ENCODE measurements at regions not wholly inside any gene's neighbourhood (a gene's known extent, or its start where the extent isn't known, plus 50 kb on each side); places are given as distances from the start of the nearest gene placed in this dataset.

- Histone ChIP-seq H3K4me3 (no peak overlapping the region), H3K27ac (no peak overlapping the region), H3K9me3 (no peaks in the 10 kb centered on the region), H3K27me3 (no peaks in the 10 kb centered on the region), H3K4me1 (no peaks in the 10 kb centered on the region), H3K36me3 (no peaks in the 10 kb centered on the region)
- TF ChIP-seq POLR2A (IDR thresholded peaks at IDR 0.05) = no peak
- TF ChIP-seq EP300 (IDR thresholded peaks at IDR 0.05) = no peak
- WGBS, 2 donors (ENCODE audit: low coverage in 1 of 2) = 59 to 65% methylated on average over 5 of the region's 5 CpGs
- no peak for ATAC-seq
These were observed 777.4 kb downstream of the TUSC7 start for GRCh38 chr3:117486719-117487716.

DNA sequence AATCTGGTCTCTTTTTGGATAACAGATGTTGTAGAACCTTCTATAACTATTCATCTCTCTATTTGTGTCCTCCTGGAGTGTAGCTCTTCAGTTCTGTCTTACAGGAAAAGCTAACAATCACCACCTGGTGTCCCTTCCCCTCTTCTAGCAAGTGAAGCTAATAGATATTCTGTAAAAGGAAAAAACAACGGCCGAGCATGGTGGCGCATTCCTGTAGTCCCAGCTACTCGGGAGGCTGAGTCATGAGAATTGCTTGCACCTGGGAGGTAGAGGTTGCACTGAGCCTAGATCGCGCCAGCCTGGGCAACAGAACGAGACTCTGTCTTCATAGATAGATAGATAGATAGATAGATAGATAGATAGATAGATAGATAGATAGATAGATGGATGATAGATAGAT lies 779.4 kb downstream of the TUSC7 start:
- H3K27ac ChIP-seq = no peak overlapping the region
- 69 to 79% methylated on average over 4 to 7 of the region's 7 CpGs for WGBS, 2 donors (ENCODE audit: low coverage in 1 of 2)
- H3K4me1 ChIP-seq = no peaks in the 10 kb centered on the region
- H3K9me3 ChIP-seq = no peaks in the 10 kb centered on the region
- no peak for ATAC-seq
- H3K27me3 ChIP-seq = no peaks in the 10 kb centered on the region
- H3K36me3 ChIP-seq = no peaks in the 10 kb centered on the region
- H3K4me3 ChIP-seq = no peak overlapping the region
- TF ChIP-seq POLR2AphosphoS5 (IDR thresholded peaks at IDR 0.05) (no peak), POLR2A (IDR thresholded peaks at IDR 0.05) (no peak), EP300 (IDR thresholded peaks at IDR 0.05) (no peak), CTCF (IDR thresholded peaks at IDR 0.05) (no peak)

DNA sequence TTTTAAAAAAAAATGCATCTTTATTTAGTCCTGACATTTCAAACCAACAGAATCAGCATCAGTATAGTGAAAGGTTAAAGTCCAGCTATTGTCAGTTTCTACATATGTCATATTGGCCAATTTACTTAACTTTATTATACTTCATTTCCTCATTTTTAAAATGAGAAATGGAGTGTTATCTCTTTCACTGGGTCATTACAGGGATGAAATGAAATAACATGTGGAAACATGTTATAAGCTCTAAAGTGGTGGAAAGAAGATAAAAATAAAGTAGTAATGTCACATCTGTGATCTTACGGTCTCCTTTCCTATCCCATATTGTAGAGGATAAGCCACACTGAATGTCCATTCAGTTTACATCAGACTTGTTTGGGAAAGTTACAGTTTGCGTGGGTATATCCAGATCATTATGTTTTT lies 780.1 kb downstream of the TUSC7 start:
- no peak for ATAC-seq
- H3K4me3 ChIP-seq = no peak overlapping the region
- 88% methylated on average over 2 of the region's 2 CpGs for WGBS, 2 donors (ENCODE audit: low coverage in 1 of 2)
- no peaks in the 10 kb centered on the region for H3K4me1 ChIP-seq
- H3K27ac ChIP-seq = no peak overlapping the region
- no peaks in the 10 kb centered on the region for H3K27me3 ChIP-seq
- H3K9me3 ChIP-seq = no peaks in the 10 kb centered on the region
- TF ChIP-seq POLR2AphosphoS5 (IDR thresholded peaks at IDR 0.05) (no peak), CTCF (IDR thresholded peaks at IDR 0.05) (no peak), POLR2A (IDR thresholded peaks at IDR 0.05) (no peak), EP300 (IDR thresholded peaks at IDR 0.05) (no peak)
- no peaks in the 10 kb centered on the region for H3K36me3 ChIP-seq

DNA sequence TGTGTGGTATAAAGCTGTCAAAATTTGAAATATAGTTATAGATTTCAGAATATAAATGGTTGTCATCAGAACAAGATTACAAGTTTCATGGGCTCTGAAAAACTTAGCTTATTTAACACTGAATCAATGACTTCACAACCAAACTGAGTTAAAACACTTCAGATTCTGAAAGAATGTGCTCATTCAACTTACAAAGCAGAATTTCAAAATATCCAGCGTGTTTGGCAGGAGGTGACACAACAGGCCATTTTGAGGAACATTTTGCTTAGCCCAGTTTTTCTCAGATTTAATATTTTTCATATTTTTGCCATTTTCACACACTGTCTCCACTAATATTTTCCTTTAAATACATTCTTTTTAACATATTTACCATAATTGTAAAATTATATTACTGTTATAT lies 781.1 kb downstream of the TUSC7 start:
- Histone ChIP-seq H3K27me3 (no peaks in the 10 kb centered on the region), H3K4me3 (no peak overlapping the region), H3K36me3 (no peaks in the 10 kb centered on the region), H3K4me1 (no peaks in the 10 kb centered on the region), H3K9me3 (no peaks in the 10 kb centered on the region), H3K27ac (no peak overlapping the region)
- TF ChIP-seq EP300 (IDR thresholded peaks at IDR 0.05) (no peak), POLR2A (IDR thresholded peaks at IDR 0.05) (no peak), CTCF (IDR thresholded peaks at IDR 0.05) (no peak), POLR2AphosphoS5 (IDR thresholded peaks at IDR 0.05) (no peak)
- WGBS, 2 donors (ENCODE audit: low coverage in 1 of 2) = 60 to 100% methylated on average over 1 of the region's 1 CpG
- ATAC-seq = no peak

GRCh38 chr3:117495620-117496019 lies 786.0 kb downstream of the TUSC7 start:
- Histone ChIP-seq H3K36me3 (no peaks in the 10 kb centered on the region), H3K27ac (no peak overlapping the region), H3K27me3 (no peaks in the 10 kb centered on the region), H3K4me1 (no peaks in the 10 kb centered on the region), H3K4me3 (no peak overlapping the region), H3K9me3 (no peaks in the 10 kb centered on the region)
- TF ChIP-seq POLR2A (IDR thresholded peaks at IDR 0.05) (no peak), POLR2AphosphoS5 (IDR thresholded peaks at IDR 0.05) (no peak), CTCF (IDR thresholded peaks at IDR 0.05) (no peak), EP300 (IDR thresholded peaks at IDR 0.05) (no peak)
- WGBS, 2 donors (ENCODE audit: low coverage in 1 of 2) = 90 to 93% methylated on average over 2 of the region's 2 CpGs
- no peak for ATAC-seq
